HG03457 (cell line): ENCODE measurements at regions not wholly inside any gene's neighbourhood (a gene's known extent, or its start where the extent isn't known, plus 50 kb on each side); places are given as distances from the start of the nearest gene placed in this dataset.

Experiments
- ATAC-seq: cut with Tn5 transposase; IDR thresholded peaks from one replicate; pipeline ENCODE4 v1.9.1; 2021; ENCODE audit warnings: moderate number of reproducible peaks; ENCODE audit not compliant: unreplicated experiment

DNA sequence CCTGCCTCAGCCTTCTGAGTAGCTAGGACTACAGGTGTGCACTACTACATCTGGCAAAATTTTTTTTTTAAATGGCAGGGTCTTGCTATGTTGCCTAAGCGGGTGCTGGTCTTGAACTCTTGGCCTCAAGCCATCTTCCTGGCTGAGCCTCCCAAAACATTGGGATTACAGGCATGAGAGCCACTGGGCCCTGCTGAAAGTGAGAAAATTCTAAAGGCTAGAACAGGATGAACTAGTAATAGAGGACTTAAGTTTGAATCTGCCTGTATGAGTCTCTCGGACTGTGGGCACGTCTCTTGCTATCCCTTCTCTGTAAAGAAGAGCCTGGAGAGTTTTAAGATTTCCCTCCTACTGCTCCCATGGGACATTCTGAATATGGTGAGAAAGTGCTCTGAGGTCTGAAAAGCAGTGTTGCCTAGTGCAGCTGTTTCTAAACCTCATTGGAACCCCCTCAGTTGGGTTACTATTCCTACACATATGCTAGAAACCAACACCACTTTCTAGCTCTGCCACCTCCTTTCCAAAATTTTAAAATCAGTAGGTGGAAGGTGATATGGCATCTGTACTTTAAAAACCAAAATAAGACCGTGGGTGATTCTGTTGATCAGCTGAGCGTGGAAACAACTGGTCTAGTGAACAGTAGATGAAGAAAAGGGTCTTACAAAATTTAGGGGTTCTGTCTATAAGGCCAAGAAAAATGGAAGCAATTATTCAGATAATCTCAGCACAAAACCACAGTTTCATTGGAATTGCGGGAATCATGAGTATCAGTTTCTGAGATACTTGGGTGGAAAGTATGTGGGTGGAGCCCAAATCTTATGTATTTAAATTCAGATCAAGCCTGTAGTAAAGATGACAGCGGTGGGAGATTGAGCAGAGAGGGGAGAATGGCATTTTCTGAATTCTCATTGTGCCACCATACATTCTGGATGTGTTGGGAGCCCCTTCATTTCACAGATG lies 259.8 kb upstream of the CXCR4 start:
- ATAC-seq: no peak

DNA sequence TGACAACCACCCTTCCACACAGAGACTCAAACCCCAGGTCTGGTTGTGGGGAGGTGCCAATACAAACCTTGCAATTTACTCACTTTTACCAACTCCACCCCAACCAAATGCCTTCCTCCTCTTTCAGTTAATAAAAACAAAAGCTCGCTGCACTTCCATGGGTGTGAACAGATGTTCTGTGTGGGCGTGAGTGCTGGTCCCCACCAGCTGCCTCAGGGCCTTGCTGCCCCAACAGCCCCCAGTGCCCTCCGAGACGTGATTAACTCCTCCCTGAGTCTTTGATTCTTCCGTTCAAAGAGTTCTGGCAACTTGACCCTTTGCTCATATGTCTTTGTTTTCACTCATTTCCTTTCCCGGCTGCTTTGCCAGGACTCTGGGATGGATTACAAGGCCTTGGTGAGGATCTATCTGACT lies 258.9 kb upstream of the CXCR4 start:
- no peak for ATAC-seq

DNA sequence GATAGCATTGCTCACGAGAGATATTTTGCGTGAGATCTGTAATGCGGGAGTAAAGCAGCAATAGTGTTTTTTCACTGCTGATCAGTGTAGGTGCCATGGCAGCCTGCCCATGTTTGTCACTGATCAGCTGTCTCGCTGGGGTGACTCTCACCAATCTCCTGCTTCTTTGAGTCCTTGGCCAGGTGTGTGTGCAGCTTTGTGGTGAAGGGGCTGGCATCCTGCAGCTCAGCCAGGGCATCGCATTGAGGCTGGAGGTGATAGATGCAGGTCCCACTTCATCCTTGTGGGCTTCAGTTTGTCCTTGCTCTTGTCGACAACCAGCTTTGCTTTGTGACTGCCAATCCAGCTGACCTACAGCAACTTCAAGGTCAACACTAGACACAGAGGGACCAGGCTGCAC lies 258.3 kb upstream of the CXCR4 start:
- ATAC-seq: no peak

DNA sequence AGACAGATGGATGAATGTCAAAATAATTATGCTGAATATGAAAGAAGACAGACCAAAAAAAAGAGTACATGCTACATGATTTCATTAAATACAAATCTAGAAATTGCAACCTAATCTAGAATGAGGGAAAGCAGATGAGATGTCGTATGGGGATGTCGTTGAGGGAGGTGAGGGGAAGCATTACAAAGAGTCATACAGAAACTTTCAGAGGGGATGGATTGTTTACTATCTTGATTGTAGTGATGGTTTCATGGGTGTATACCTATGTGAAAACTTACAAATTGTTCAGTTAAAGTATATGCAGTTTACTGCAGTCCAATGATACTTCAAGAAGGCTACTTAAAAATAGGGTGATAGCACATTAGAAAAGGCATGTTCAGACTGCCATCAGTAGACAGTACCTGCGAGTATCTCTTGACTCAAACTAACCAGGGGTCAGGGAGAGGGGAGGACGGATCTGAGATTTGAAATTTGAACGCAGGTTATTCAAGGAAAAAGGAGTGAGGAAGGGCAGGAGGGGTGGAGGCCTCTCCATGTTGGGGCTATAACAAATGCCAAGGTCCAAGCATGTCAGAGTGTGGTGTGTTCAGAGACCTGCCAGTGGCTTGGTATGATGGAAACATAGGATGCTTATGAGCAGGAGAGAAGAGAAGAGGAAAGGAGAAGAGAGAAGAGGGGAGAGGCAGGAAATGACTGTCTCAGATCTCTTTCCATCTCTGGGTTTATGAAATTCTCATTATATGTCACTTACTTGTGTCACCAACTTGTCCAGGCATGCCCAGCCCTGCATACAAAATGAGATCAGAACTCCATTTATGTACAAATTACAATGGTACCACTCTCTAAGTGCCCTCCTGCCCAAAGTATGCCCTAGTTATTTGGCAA lies 257.3 kb upstream of the CXCR4 start:
- no peak for ATAC-seq

DNA sequence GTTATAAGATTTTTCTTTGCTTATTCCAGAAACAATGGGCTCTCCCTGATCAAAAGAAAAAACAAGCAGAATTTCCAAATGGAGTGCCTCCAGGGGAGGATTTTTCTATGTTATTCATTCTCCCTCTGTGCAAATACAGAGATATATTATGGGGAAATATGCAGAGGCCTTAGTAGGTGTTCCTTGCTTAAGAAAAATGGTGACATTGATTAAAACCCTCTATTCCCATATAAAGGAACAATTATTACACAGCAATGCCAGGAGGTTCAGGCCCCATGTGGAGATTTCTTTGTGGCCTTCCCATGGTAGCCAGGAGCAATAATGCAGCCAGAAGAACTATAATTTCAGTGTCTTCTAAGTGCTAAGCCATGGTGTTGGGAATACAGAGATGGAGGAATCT lies 255.9 kb upstream of the CXCR4 start:
- ATAC-seq: no peak

DNA sequence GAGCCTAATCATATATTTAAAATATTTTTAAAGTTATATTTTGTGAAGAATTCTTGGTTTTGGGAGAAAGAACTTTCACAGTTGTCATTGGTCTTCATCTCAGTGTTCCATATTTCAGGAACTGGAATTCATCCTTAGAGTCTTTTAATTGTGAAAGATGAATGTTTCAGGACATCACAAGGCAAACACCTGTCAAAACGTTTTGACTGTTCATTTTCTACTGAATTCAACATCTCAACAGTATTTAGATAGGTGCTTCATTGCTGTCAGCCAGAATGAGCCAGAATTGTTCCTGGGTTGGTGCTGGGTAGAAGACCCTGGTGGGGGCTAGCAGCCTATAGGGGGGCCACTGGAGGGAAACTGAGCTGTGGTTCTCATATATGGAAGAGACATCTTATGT lies 255.1 kb upstream of the CXCR4 start:
- ATAC-seq: no peak

DNA sequence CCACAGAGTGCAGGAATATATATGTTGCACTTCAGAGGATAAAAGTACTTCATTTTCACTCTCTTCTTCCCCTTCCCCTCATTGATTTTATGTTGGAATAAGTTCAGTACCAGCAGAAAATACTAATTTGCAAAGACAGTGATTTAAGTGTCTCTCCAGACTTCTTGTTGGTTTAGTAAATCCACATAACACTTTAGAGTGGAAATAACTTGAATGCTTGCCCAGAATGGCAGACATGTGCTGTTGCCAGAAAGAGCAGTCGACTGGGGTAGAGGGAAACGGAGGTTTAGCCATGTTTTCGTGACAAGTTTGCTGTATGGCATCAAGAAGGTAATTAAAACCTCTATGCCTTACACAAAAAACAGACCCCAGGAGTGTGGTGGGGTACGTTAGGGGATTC lies 246.0 kb upstream of the CXCR4 start:
- ATAC-seq: no peak

DNA sequence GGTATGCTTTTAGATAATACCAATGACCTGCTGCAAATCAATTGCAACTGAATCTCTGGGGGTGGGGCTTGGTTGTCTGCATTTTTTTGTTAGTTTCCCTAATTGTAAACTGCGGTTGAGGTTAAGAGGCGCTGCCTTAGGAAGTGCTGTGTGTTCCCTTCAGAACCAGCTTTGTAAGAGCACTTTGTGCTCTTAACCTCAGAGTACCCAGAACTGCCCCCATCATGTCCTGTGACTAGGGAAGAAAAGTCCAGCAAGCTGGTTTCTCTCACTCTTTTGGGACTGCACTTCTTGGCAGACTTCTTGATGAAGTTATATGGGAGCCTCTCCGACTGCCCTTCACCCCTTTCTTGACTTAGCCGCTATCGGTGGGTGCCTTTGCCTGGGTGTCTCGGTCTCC lies 245.5 kb upstream of the CXCR4 start:
- ATAC-seq: no peak

DNA sequence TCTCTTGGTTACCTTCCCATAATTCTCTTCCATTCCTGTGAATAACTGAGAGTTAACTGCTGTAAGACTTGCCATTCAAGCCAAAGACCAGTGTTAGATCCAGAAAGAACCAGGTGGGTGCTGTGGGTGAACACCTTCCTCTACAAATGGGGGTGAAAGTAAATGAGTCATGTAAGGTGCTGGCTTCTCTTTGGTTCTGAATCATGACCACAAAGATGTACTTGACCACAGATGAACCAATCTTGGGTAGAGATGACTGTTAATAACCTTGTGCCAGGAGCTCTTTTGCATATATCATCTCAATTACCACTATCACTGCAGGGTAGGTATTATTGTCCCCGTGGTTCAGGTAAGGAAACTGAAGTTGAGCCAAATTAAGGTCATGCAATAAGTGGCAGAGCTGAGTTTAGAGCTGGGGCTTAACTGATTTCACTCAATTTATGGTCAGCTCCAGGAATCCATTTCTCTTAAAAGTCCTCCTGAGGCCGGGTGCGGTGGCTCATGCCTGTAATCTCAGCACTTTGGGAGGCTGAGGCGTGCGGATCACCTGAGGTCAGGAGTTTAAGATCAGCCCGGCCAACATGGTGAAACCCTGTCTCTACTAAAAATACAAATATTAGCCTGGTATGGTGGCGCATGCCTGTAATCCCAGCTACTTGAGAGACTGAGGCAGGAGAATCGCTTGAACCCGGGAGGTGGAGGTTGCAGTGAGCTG lies 244.9 kb upstream of the CXCR4 start:
- peak; percentile 91 for ATAC-seq

DNA sequence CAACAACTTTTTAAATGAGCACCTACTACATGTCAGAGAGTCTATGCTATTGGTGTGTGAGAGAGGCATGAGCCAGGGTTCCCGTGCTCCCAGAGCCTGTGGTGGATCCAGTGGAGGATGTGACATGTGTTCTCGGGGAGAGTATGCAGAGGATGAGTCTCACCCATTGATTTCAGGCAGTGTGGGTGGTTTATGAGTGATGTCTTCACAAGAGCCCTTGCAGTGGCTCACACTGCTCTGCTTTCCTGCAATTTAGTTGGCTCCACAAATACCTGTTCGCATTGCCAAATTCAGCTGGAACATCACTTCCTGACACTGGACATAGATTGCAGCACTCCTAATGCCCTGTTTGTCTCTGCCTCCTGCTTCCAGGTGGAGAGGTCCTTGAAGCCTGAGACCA lies 243.6 kb upstream of the CXCR4 start:
- ATAC-seq: no peak

DNA sequence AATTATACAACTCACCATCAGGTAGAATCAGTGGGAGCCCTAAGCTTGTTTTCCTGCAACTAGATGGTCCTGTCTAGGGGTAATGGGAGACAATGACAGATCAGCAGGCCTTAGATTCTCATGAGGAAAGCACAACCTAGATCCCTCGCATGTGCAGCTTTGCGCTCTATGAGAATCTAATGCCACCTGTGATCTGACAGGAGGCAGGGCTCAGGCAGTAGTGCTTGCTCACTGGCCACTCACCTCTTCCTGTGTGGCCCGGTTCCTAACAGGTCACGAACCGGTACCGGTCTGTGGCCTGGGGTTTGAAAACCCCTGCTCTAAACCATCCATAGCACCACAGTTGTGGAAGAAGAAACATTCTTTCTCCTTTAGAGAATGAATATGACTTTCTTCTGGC lies 242.8 kb upstream of the CXCR4 start:
- ATAC-seq: no peak

DNA sequence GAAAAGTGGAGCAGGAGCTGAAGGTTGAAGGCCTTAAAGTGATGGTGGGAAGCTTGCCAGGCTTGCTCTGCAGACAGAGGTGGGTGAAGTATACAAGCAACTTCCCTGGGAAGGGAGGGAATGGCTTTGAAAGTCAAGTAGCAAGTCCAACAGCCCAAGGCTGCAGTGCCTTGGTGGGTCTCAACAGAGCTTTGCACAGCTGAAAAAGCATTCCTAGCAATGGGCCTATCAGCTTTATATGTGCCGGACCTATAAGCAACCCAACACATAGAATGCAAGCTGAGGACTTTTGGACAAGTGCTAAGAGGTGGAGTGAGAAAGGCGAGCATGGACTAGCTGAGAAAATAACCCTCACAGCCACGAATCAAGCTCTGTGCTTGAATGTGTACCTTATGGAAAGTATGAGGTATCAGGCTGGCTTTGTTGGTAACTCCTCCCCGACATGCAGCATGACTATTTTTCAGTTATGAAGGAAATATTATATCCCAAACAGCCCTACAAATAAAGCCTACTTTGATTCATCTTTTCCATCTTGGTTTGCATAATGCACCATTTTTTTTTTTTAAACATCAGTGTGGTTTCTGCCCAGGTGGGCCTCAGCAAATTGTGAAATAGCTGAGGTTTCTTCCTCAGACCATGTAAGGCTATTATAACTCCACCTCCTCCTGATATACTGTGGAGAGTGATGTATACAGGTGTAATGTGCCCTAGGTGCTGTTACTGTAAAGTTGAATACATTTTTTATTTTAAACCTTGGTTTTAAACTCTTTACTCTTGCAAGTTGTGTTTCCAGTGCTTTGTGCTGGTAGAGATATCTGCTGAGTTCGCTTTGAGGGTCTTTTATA lies 241.4 kb upstream of the CXCR4 start:
- ATAC-seq: no peak

DNA sequence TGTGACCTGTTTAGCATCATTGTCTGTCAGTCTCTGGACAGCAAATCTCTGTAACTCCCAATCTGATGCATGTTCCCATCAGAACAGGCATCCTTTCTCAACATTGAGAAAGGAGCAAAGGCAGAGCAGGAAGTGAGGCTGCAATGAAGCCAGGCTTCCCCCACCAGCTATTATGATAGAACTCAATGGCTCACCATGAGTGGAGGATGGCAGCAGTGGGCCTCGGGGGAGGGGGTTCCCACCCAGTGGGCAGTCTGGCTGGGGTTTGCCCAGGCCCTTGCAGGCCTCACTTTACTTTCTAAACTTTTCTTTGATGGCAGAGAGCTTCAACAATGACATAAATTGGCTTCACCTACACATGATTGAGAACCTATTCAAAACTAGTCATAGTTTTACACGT lies 240.6 kb upstream of the CXCR4 start:
- ATAC-seq: no peak

DNA sequence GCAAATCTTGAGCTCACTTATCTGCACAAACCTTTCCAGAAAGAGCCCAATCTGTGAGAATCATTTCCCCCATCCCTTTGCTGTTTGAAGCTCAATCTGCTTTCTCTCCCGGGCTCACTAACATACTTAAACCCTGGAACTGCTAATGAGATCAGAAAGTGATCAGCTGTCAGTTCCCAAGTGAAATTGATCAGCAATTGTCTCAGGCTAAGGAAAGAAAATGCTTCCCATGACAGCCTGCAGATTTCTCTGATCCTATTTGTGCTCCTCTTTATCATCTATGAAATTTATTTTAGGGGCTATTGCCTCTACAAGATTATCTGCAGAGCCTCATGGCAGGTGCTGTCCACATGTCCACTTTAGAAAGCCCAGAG lies 239.0 kb upstream of the CXCR4 start:
- ATAC-seq: no peak

DNA sequence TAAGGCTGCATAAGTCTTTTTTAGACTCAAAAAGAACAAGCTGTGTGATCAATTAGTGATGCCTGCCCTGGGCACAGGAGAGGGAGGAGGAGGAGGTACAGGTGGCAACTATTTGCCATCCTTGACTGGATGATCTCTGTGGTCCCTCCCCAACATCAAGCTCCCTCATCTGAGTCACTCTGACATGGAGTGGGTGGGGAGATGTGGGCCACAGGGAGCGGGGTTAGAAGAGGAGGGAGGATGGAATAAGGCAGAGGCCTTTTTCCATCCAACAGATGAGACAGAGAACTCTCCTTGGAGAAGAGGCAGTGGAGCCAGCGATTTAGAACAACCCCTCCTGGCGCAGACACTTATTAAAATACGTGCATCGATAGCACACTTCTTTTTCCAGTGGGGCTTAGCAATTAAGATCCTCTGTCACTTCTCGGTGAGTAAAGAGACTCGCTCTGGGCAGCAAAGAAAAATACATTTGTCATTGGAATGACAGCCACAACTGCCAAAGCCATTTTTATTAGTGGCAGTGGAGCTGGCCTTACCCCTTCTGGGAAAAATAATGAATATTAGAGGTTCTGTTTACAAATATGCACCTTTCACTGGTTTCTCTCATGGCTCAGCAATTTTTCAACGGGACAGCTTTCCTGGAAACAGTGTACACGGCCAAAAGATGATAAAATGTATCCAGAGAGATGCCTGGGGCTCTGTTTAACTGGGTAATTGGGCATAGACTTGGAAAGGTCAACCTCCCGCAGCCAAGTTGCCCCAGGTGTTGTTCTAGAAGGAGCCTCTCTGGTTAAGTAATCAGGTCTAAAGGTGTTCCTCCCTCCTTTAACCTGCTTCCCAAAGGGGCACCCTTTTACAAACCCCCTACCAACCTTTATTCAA lies 238.4 kb upstream of the CXCR4 start:
- ATAC-seq: no peak

DNA sequence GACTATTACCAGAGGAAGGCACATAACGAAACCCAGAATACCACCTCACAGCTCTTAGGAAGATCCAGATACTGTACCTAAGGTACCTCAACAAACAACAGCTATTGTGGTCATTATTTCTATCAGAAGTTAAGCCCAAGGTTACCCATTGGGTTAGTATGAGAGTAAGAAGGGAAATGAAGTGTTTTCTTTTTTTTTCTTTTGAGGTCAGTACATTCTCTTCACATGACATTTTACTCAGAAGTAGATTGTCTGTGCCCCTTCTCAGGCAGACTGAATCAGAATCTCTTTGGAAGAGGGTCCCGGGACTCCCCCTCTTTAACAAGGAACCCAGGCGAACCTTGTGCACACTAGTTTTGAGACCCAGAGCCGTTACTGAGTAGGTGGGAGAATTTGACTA lies 233.7 kb upstream of the CXCR4 start:
- ATAC-seq: no peak

DNA sequence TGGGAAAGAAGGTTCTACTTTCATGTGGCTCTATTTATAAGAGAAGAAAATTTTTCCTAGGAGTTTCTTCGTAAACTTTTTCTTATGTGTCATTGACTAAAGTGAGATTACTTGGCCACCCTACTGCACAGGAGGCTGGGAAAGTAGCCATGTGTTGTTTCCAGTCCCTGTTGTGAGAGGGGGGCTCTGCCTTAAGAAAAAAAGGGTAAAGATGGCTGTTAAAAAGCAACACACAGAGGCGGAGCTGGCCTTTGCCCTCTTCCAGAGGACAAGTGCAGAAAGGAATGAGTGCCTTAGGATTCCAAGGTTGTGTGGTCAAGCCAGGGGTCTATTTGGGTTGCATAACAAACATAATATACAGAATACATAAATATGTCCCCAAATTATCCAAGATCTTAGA lies 230.0 kb upstream of the CXCR4 start:
- no peak for ATAC-seq

DNA sequence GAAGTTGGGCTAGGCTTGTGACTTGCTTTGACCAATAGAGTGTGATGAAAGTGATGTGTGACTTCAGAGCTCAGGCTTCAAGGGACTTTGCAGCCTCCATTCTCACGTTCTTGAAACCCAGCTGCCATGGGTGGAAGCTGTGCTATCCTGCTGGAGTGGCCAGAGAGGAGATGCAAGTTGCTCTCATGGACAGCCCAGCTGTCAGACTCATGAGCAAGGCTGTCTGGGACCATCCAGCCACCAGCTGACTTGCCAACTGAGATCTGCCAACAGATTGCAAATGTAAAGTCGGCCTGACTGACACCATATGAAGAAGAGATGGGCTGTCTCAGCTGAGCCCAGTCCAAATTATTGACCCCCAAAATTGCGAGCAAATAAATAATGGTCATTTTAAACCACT lies 226.4 kb upstream of the CXCR4 start:
- no peak for ATAC-seq

DNA sequence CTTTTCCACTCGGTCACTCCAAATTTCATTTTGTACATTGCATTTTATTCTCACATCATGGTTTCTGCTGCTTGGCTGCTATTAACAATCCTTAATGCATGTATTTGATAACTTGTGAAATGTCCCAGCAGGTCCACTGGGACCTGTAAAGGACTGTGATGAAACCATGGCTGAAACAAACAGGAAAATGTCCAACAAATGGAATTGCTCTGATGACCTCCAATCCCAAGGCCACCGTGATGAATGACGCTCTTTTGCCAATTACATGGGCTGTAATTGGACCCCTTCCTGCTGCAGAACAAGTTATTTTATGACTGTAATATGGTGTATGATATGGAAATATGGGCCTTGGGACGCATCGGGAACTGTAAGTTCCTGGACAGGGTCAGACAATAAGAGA lies 224.2 kb upstream of the CXCR4 start:
- ATAC-seq: no peak

DNA sequence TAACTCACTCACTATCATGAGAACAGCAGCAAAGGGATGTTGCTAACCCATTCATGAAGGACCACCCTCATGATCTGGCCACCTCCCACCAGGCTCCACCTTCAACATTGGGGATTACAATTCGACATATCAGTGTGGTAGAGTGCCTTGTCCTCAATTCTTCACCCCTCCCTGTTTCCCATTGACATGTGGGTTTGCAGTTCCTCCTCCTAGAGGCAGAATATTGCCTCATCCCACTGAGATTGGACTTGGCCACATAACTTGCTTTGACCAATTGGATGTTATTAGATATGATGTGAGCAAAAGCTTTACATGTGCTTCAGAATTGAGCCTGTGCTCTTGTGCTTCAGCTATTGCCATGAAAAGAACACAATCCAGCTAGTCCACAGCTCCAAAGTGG lies 217.0 kb upstream of the CXCR4 start:
- no peak for ATAC-seq
